Upper lobe of right lung (tissue), 1 donor: ENCODE measurements at regions not wholly inside any gene's neighbourhood (a gene's known extent, or its start where the extent isn't known, plus 50 kb on each side); places are given as distances from the start of the nearest gene placed in this dataset.

Source experiments
- ATAC-seq: fragments of 200-7000 bp; cut with Tn5 transposase; one replicate; pipeline ENCODE4 v1.9.1; 2020; ENCODE audit warnings: mild to moderate bottlenecking, moderate library complexity
- DNase-seq: peaks from one replicate; pipeline ENCODE4 v3.0.0-alpha.2; 2020
- H3K27ac ChIP-seq: fragments of 200-600 bp; one replicate; pipeline ENCODE4 v1.8.0; 2022
- H3K27me3 ChIP-seq: fragments of 200-600 bp; one replicate; pipeline ENCODE4 v1.8.0; 2022; ENCODE audit warnings: mild to moderate bottlenecking
- H3K36me3 ChIP-seq: fragments of 200-600 bp; one replicate; pipeline ENCODE4 v1.8.0; 2022
- H3K4me1 ChIP-seq: fragments of 200-600 bp; one replicate; pipeline ENCODE4 v1.8.0; 2022
- H3K4me3 ChIP-seq: fragments of 200-600 bp; one replicate; pipeline ENCODE4 v1.8.0; 2022; ENCODE audit warnings: mild to moderate bottlenecking
- H3K9me3 ChIP-seq: fragments of 200-600 bp; one replicate; pipeline ENCODE4 v1.8.0; 2022
- CTCF ChIP-seq: fragments of 200-600 bp; IDR thresholded peaks from one replicate; pipeline ENCODE4 v1.8.0; 2022; ENCODE audit warnings: antibody characterized with exemption
- intact Hi-C: fragments of 100-400 bp; cut with DNase I; formaldehyde crosslinking; loops from one replicate; pipeline ENCODE4 v1.11.0; 2022
- donor health status: DM: no; HTN: yes; CAD: no; lungs with severe emphysema.

GRCh38 chr5:57687596-57687995 is 205.0 kb upstream of the ACTBL2 start:
- H3K4me3 ChIP-seq: no peak overlapping the region
- H3K4me1 ChIP-seq: no peaks in the 10 kb centered on the region
- no peak for TF ChIP-seq CTCF
- DNase-seq: no peak
- H3K9me3 ChIP-seq: no peaks in the 10 kb centered on the region
- no peak overlapping the region for H3K27ac ChIP-seq
- ATAC-seq: no peak
- H3K27me3 ChIP-seq: no peaks in the 10 kb centered on the region
- H3K36me3 ChIP-seq: no peaks in the 10 kb centered on the region
- intact Hi-C loops: no loop called here

DNA sequence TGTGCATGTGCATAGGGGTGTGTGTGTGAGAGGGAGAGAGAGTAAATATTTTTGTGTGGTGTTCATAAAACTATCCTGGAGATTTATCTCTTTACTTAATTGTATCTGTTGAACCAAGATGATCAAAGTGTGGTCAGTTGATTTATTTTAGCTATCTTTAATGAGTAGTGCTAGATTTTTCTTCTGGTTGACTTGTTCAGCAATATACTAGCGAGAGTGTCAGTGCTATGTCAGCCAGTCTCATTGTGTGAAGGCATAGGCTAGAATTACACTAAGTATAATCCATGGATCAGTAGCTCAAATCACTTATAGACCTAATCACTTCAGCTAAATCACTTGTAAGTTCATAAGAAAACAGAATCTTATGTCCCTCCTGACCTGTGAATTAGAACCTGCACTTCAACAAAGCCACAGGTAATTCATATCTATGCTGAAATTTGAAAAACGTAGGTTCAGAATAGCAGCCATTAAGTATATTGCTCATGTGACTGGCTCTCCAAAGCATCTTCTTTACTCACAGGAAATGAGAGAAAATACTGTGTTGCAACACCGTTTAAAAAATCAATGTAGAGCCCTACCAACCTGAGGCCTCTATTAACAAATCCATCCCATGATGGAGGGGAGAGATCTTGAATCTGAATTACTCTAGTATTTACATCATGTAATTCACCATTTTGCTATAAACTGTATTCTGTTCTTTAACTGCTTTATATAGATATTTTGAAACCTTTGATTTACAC is 203.1 kb upstream of the ACTBL2 start:
- TF ChIP-seq CTCF: no peak

DNA sequence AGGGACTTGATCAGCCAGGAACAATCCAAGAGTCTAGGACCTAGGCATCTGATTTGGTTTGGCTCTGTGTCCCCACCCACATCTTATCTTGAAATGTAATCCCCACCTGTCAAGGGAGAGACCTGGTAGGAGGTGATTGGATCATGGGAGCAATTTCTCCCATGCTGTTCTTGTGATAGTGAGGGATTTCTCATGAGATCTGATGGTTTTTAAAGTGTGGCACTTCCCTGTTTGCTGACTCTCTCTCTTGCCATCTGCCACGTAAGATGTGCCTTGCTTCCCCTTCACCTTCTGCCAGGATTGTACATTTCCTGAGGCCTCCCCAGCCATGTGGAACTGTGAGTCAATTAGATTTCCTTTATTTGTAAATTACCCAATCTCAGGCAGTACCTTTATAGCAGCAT is 201.7 kb upstream of the ACTBL2 start:
- Histone ChIP-seq H3K27me3 (no peaks in the 10 kb centered on the region), H3K9me3 (no peaks in the 10 kb centered on the region), H3K27ac (no peak overlapping the region), H3K36me3 (no peaks in the 10 kb centered on the region), H3K4me1 (no peaks in the 10 kb centered on the region), H3K4me3 (no peak overlapping the region)
- DNase-seq (no peak), ATAC-seq (no peak)
- intact Hi-C loops: no loop called here
- no peak for TF ChIP-seq CTCF

More for the DNA sequence above, 203.1 kb upstream of the ACTBL2 start:
- Histone ChIP-seq H3K4me3 (no peak overlapping the region), H3K36me3 (no peaks in the 10 kb centered on the region), H3K9me3 (no peaks in the 10 kb centered on the region), H3K27me3 (no peaks in the 10 kb centered on the region), H3K27ac (no peak overlapping the region), H3K4me1 (no peaks in the 10 kb centered on the region)
- ATAC-seq (no peak), DNase-seq (no peak)
- intact Hi-C loops: no loop called here

- Histone ChIP-seq H3K4me3 (no peak overlapping the region), H3K27ac (no peak overlapping the region), H3K27me3 (no peaks in the 10 kb centered on the region), H3K36me3 (no peaks in the 10 kb centered on the region), H3K4me1 (no peaks in the 10 kb centered on the region), H3K9me3 (no peaks in the 10 kb centered on the region)
- TF ChIP-seq CTCF: no peak
- DNase-seq: no peak
- intact Hi-C loops: no loop called here
- no peak for ATAC-seq
These were observed 200.5 kb upstream of the ACTBL2 start for GRCh38 chr5:57683036-57683630.

- Histone ChIP-seq H3K4me3 (no peak overlapping the region), H3K4me1 (no peaks in the 10 kb centered on the region), H3K27ac (no peak overlapping the region), H3K9me3 (no peaks in the 10 kb centered on the region), H3K36me3 (no peaks in the 10 kb centered on the region), H3K27me3 (no peaks in the 10 kb centered on the region)
- intact Hi-C loops: no loop called here
- ATAC-seq: no peak
- DNase-seq: no peak
- no peak for TF ChIP-seq CTCF
These were observed 199.3 kb upstream of the ACTBL2 start for GRCh38 chr5:57681942-57682341.
